Loucy (cell line): ENCODE measurements at regions not wholly inside any gene's neighbourhood (a gene's known extent, or its start where the extent isn't known, plus 50 kb on each side); places are given as distances from the start of the nearest gene placed in this dataset.

ENCODE experiments used
- H2AFZ ChIP-seq: fragments of 200-600 bp; sonication (generic); 2 replicates; pipeline ENCODE4 v1.6.0; 2016; ENCODE audit warnings: antibody characterized with exemption, mild to moderate bottlenecking, low read length, moderate library complexity
- H3F3A ChIP-seq: fragments of 200-600 bp; 2 replicates; pipeline ENCODE4 v1.6.0; 2016; ENCODE audit warnings: antibody characterized with exemption, low read depth, mild to moderate bottlenecking
- H3K27me3 ChIP-seq: fragments of 200-600 bp; sonication (generic); 2 replicates; pipeline ENCODE4 v1.6.1; 2014; ENCODE audit warnings: low read length, mild to moderate bottlenecking; ENCODE audit not compliant: insufficient read depth, poor library complexity, severe bottlenecking
- H3K36me3 ChIP-seq: fragments of 200-600 bp; sonication (generic); 2 replicates; pipeline ENCODE4 v1.6.1; 2016; ENCODE audit warnings: low read length; ENCODE audit not compliant: insufficient read depth
- H3K4me1 ChIP-seq: fragments of 200-600 bp; sonication (generic); 2 replicates; pipeline ENCODE4 v1.5.1; 2014; ENCODE audit warnings: low read length, mild to moderate bottlenecking; ENCODE audit not compliant: insufficient read depth, poor library complexity, severe bottlenecking
- H3K4me2 ChIP-seq: fragments of 200-600 bp; sonication (generic); 2 replicates; pipeline ENCODE4 v1.6.0; 2014; ENCODE audit warnings: antibody characterized with exemption, low read length, low read depth, mild to moderate bottlenecking; ENCODE audit not compliant: poor library complexity, severe bottlenecking
- H3K4me3 ChIP-seq: fragments of 200-600 bp; sonication (generic); 2 replicates; pipeline ENCODE4 v1.5.1; 2014; ENCODE audit warnings: low read length, mild to moderate bottlenecking, mixed read lengths; ENCODE audit not compliant: poor library complexity, severe bottlenecking
- H3K79me2 ChIP-seq: fragments of 200-600 bp; sonication (generic); 2 replicates; pipeline ENCODE4 v1.6.1; 2014; ENCODE audit warnings: low read length; ENCODE audit not compliant: insufficient read depth
- H3K9ac ChIP-seq: fragments of 200-600 bp; sonication (generic); 2 replicates; pipeline ENCODE4 v1.6.0; 2014; ENCODE audit warnings: mild to moderate bottlenecking, low read depth, low read length, moderate library complexity; ENCODE audit not compliant: poor library complexity, severe bottlenecking
- H3K9me2 ChIP-seq: fragments of 200-600 bp; sonication (generic); replicated peaks from 2 replicates; pipeline ENCODE4 v1.6.1; 2016; ENCODE audit warnings: low read depth, low read length, mixed read lengths
- H3K9me3 ChIP-seq: fragments of 200-600 bp; sonication (generic); 2 replicates; pipeline ENCODE4 v1.6.1; 2014; ENCODE audit warnings: mild to moderate bottlenecking, antibody characterized with exemption, low read length, low read depth; ENCODE audit not compliant: insufficient read depth
- H4K20me1 ChIP-seq: fragments of 200-600 bp; sonication (generic); 2 replicates; pipeline ENCODE4 v1.6.0; 2014; ENCODE audit warnings: antibody characterized with exemption, low read length, mild to moderate bottlenecking; ENCODE audit not compliant: insufficient read depth, poor library complexity, severe bottlenecking
- EZH2phosphoT487 ChIP-seq: fragments of 200-600 bp; IDR thresholded peaks from 2 replicates; pipeline ENCODE4 v1.6.1; 2018; ENCODE audit warnings: antibody characterized with exemption, mild to moderate bottlenecking, moderate library complexity, borderline replicate concordance
- TF ChIP-seq, protein P1 (sequence below): fragments of 200-600 bp; sonication (generic); conservative IDR thresholded peaks from 2 replicates; pipeline ENCODE4 v1.5.1; 2014; ENCODE audit warnings: mild to moderate bottlenecking, antibody characterized with exemption, low read length

DNA sequence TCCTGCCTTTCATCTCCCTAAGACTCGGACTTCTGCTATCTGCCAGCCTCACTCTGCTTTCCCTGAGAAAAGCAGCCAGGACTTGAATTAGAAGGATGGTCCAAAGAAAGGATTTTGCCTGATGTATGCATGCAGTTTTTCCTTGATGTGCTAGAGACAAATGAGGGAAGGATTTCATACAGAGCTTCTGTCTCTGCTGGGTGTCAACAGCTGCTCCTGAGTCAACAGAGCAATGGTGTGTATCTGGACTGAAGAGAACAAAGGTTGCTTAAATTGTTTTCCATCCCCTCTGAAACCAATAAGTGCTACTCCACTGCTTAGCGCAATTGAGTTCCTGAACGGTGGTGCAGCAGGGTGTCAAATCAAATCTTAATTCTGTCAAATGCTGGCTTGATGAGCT is 680.6 kb upstream of the C16orf82 start:
- H3K9me2 ChIP-seq = no peaks in the 10 kb centered on the region
- no peaks in the 10 kb centered on the region for H3K4me1 ChIP-seq
- H3K36me3 ChIP-seq = no peaks in the 10 kb centered on the region
- H4K20me1 ChIP-seq = no peaks in the 10 kb centered on the region
- no peak overlapping the region for H3K4me2 ChIP-seq
- TF ChIP-seq, protein P1, sequence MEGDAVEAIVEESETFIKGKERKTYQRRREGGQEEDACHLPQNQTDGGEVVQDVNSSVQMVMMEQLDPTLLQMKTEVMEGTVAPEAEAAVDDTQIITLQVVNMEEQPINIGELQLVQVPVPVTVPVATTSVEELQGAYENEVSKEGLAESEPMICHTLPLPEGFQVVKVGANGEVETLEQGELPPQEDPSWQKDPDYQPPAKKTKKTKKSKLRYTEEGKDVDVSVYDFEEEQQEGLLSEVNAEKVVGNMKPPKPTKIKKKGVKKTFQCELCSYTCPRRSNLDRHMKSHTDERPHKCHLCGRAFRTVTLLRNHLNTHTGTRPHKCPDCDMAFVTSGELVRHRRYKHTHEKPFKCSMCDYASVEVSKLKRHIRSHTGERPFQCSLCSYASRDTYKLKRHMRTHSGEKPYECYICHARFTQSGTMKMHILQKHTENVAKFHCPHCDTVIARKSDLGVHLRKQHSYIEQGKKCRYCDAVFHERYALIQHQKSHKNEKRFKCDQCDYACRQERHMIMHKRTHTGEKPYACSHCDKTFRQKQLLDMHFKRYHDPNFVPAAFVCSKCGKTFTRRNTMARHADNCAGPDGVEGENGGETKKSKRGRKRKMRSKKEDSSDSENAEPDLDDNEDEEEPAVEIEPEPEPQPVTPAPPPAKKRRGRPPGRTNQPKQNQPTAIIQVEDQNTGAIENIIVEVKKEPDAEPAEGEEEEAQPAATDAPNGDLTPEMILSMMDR = no peak
- TF ChIP-seq EZH2phosphoT487 = no peak
- no peak overlapping the region for H2AFZ ChIP-seq
- H3K79me2 ChIP-seq = no peaks in the 10 kb centered on the region
- no peaks in the 10 kb centered on the region; the same call in 1 of the 2 replicates for H3K9me3 ChIP-seq
- H3K4me3 ChIP-seq = no peak overlapping the region
- no peak overlapping the region for H3K9ac ChIP-seq
- H3K27me3 ChIP-seq = no peaks in the 10 kb centered on the region
- H3F3A ChIP-seq = no peaks in the 10 kb centered on the region

DNA sequence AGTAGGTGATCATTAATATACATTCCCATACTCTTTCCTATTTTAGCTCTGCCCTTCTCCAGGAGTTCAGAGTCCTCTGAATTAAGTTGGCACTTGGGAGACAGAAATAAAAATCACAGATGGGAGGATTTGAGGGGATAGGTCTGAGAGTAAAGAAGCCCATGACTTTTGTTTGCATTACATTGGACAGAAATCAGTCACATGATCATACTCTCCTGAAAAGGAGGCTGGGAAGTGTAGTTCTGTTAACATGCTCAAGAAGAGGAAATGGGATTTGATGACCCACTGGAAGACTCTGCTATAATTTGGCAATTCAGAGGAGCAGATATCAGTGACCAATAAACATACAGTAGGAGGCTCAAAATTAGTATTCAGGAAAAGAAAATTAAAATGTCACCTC is 674.9 kb upstream of the C16orf82 start:
- Histone ChIP-seq H3K4me1 (no peaks in the 10 kb centered on the region), H4K20me1 (no peaks in the 10 kb centered on the region), H3K36me3 (no peaks in the 10 kb centered on the region), H3K4me3 (no peak overlapping the region), H3K4me2 (no peak overlapping the region), H3F3A (no peaks in the 10 kb centered on the region), H2AFZ (no peak overlapping the region), H3K27me3 (no peaks in the 10 kb centered on the region), H3K9ac (no peak overlapping the region), H3K79me2 (no peaks in the 10 kb centered on the region), H3K9me2 (no peaks in the 10 kb centered on the region), H3K9me3 (no peaks in the 10 kb centered on the region)
- no peak for TF ChIP-seq EZH2phosphoT487
- TF ChIP-seq, protein P1 = no peak

GRCh38 chr16:26394409-26394808 is 672.3 kb upstream of the C16orf82 start:
- no peak for TF ChIP-seq EZH2phosphoT487
- TF ChIP-seq, protein P1 = no peak
- H3K9me3 ChIP-seq = no peaks in the 10 kb centered on the region
- no peaks in the 10 kb centered on the region for H4K20me1 ChIP-seq
- no peak overlapping the region for H3K4me3 ChIP-seq
- H3K4me2 ChIP-seq = no peak overlapping the region
- H3K79me2 ChIP-seq = no peaks in the 10 kb centered on the region
- H3F3A ChIP-seq = no peaks in the 10 kb centered on the region
- H2AFZ ChIP-seq = no peak overlapping the region
- no peaks in the 10 kb centered on the region for H3K9me2 ChIP-seq
- H3K9ac ChIP-seq = no peak overlapping the region
- no peaks in the 10 kb centered on the region for H3K36me3 ChIP-seq
- H3K27me3 ChIP-seq = no peaks in the 10 kb centered on the region
- H3K4me1 ChIP-seq = no peaks in the 10 kb centered on the region
